Heart left ventricle (tissue), 16 donors: ENCODE measurements at regions not wholly inside any gene's neighbourhood (a gene's known extent, or its start where the extent isn't known, plus 50 kb on each side); places are given as distances from the start of the nearest gene placed in this dataset.

Experiments used
- ATAC-seq, 4 donors: fragments of 200-7000 bp; cut with Tn5 transposase; one replicate each; pipeline ENCODE4 v1.9.1; 2020 to 2022; ENCODE audit warnings: moderate library complexity in 4 of 4, mild to moderate bottlenecking in 3 of 4, moderate number of reproducible peaks in 1 of 4
- DNase-seq, 5 donors: peaks; one replicate each; pipeline ENCODE4 v3.0.0-alpha.2; 2020
- H3K27ac ChIP-seq, 12 donors: fragments of 200-600 bp; sonication (generic) in 4 of 12; one replicate each; pipeline versions ENCODE4 v1.5.0 to v1.8.0; 2016 to 2022; ENCODE audit warnings: mild to moderate bottlenecking in 2 of 12
- H3K27me3 ChIP-seq, 9 donors: fragments of 200-600 bp; sonication (generic) in 2 of 9; one replicate each; pipeline versions ENCODE4 v1.5.1 to v1.8.0; 2016 to 2022; ENCODE audit warnings: mild to moderate bottlenecking in 3 of 9
- H3K36me3 ChIP-seq, 9 donors: fragments of 200-600 bp; sonication (generic) in 2 of 9; one replicate each; pipeline versions ENCODE4 v1.5.0 to v1.8.0; 2018 to 2022; ENCODE audit warnings: mild to moderate bottlenecking in 2 of 9
- H3K4me1 ChIP-seq, 12 donors: fragments of 200-600 bp; sonication (generic) in 4 of 12; one replicate each; pipeline versions ENCODE4 v1.5.0 to v1.8.0; 2016 to 2022; ENCODE audit warnings: mild to moderate bottlenecking in 3 of 12
- H3K4me3 ChIP-seq, 12 donors: fragments of 200-600 bp; sonication (generic) in 4 of 12; one replicate each; pipeline versions ENCODE4 v1.5.0 to v1.8.0; 2017 to 2022; ENCODE audit warnings: mild to moderate bottlenecking in 9 of 12, moderate library complexity in 4 of 12
- H3K9me3 ChIP-seq, 12 donors: fragments of 200-600 bp; sonication (generic) in 4 of 12; one replicate each; pipeline versions ENCODE4 v1.5.0 to v1.8.0; 2016 to 2022; ENCODE audit warnings: mild to moderate bottlenecking in 1 of 12
- POLR2A ChIP-seq, 2 donors: fragments of 450-650 bp; IDR thresholded peaks; one replicate each; pipeline ENCODE4 v1.6.1; 2017; ENCODE audit warnings: antibody characterized with exemption in 2 of 2, mild to moderate bottlenecking in 2 of 2, moderate library complexity in 2 of 2
- WGBS, 4 donors: extraction: QIAGEN DNeasy Blood & Tissue Kit in 2 of 4; methylation state at CpG; one replicate each; pipeline versions ENCODE4 v1.1.5 to v1.1.7; 2013 to 2018; 5-methylcytosine and 5-hydroxymethylcytosine counted together
- intact Hi-C, 10 donors: fragments of 100-400 bp; cut with DNase I; formaldehyde crosslinking; loops; one replicate each; pipeline versions ENCODE4 v1.11.1 to v1.14.2; 2022
- TF ChIP-seq, protein P1 (sequence below), 12 donors: fragments of 200-600 bp; sonication (generic) in 4 of 12; IDR thresholded peaks; one replicate each; pipeline versions ENCODE4 v1.5.0 to v1.8.0; 2018 to 2022; ENCODE audit warnings: antibody characterized with exemption in 12 of 12, mild to moderate bottlenecking in 5 of 12
- donor health status: ischemic (EF 13 %, LVEDD 7.1; RV severe dilation, severe dysfunction).
- donor health status: healthy with polysubstance abuse.
- donor health status: DM: no; HTN: yes; CAD: no.
- donor health status: DM: no; HTN: no; CAD: no.
- donor health status: ischemic (EF 25% LVEDD 6.9; RV normal size, moderate dysfunction).
- donor health status: ischemic (EF 25% LVEDD 5.7; RV mildly dilated, moderate dysfunction).
- donor health status: healthy.
- donor health status: DM: yes; HTN: yes; CAD: no.
- donor health status: ischemic (EF 35%, LVEDD 5.7; RV mildly dilated, moderate dysfunction).
- donor health status: nonischemic (EF 11% LVEDD 7.7; RV severe dilation, severe dysfunction).
- donor health status: DM: yes; HTN: yes; CAD: no.
- donor health status: PGD.
- donor health status: ischemic (EF 29% LVEDD 5.4; RV normal size, mild dysfunction).
- donor health status: nonischemic (EF 23%, LVEDD 6.1; RV moderate dilation, normal function).

DNA sequence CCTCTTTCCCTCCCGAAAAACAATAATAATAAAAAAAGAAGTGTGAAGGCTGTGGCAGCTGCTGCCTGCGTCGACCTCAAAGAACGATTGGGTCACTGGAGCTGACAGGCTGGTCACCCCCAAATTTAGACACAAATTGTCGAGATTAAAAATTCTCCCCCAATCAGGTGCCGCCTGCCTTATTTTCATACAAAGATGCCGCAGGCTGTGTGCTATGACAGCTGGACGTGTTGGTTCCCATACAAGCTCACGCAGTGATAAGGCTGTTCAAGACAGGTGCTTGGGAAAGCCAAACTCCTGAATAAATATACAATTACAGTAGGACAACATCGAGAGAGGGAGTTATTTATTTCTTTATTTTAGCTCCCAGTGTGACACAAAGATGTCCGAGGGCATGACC is 1041.8 kb downstream of the VRK1 start:
- WGBS, 4 donors: 71 to 77% (median 76%) methylated on average over 11 of the region's 11 CpGs
- intact Hi-C loops: no loop called here
- DNase-seq: no peak
- TF ChIP-seq, protein P1, sequence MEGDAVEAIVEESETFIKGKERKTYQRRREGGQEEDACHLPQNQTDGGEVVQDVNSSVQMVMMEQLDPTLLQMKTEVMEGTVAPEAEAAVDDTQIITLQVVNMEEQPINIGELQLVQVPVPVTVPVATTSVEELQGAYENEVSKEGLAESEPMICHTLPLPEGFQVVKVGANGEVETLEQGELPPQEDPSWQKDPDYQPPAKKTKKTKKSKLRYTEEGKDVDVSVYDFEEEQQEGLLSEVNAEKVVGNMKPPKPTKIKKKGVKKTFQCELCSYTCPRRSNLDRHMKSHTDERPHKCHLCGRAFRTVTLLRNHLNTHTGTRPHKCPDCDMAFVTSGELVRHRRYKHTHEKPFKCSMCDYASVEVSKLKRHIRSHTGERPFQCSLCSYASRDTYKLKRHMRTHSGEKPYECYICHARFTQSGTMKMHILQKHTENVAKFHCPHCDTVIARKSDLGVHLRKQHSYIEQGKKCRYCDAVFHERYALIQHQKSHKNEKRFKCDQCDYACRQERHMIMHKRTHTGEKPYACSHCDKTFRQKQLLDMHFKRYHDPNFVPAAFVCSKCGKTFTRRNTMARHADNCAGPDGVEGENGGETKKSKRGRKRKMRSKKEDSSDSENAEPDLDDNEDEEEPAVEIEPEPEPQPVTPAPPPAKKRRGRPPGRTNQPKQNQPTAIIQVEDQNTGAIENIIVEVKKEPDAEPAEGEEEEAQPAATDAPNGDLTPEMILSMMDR (IDR thresholded peaks at IDR 0.05): no peak
- TF ChIP-seq POLR2A (IDR thresholded peaks at IDR 0.05): no peak
- Histone ChIP-seq H3K27ac (no peak overlapping the region), H3K4me3 (no peak overlapping the region), H3K36me3 (no peaks in the 10 kb centered on the region), H3K9me3 (no peaks in the 10 kb centered on the region), H3K4me1 (no peaks in the 10 kb centered on the region), H3K27me3 (peaks cover 0 to 19% (median 0%) of the 10 kb centered on the region in 9 donors)
- ATAC-seq: no peak

- no peaks in the 10 kb centered on the region for H3K4me1 ChIP-seq
- WGBS, 4 donors: 50 to 69% (median 55%) methylated on average over 4 of the region's 4 CpGs
- H3K36me3 ChIP-seq: no peaks in the 10 kb centered on the region
- no peak for TF ChIP-seq POLR2A (IDR thresholded peaks at IDR 0.05)
- TF ChIP-seq, protein P1 (IDR thresholded peaks at IDR 0.05): no peak
- no peak for DNase-seq
- H3K27me3 ChIP-seq: peaks cover 0 to 19% (median 0%) of the 10 kb centered on the region in 9 donors
- H3K9me3 ChIP-seq: no peaks in the 10 kb centered on the region
- intact Hi-C loops: no loop called here
- no peak overlapping the region for H3K27ac ChIP-seq
- ATAC-seq: no peak
- no peak overlapping the region for H3K4me3 ChIP-seq
These were observed 1043.0 kb downstream of the VRK1 start for GRCh38 chr14:97840159-97840558.

DNA sequence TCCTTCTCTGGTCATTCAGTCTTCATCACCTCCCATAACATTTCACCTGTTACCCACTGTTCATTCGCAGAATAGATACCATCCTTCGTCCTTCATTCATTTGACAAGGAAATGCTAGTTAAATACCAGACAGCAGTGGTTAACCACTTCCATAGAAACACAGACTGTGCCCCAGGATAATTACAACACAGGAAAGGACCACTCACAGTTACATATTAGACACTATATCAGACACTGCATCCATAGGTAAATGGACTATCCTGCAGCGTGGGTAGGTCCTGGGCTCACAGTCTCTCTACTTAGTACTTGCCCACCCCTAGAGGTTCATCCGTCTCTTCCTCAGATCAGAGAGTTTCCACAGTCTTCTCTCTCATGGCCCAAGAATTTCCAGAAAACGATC is 1044.6 kb downstream of the VRK1 start:
- H3K27me3 ChIP-seq: peaks cover 0 to 19% (median 0%) of the 10 kb centered on the region in 9 donors
- TF ChIP-seq, protein P1 (IDR thresholded peaks at IDR 0.05): no peak
- no peak for TF ChIP-seq POLR2A (IDR thresholded peaks at IDR 0.05)
- H3K4me3 ChIP-seq: no peak overlapping the region
- ATAC-seq (no peak), DNase-seq (no peak)
- WGBS, 4 donors: 69 to 79% (median 76%) methylated on average over 5 of the region's 5 CpGs
- no peaks in the 10 kb centered on the region for H3K36me3 ChIP-seq
- no peaks in the 10 kb centered on the region for H3K9me3 ChIP-seq
- H3K27ac ChIP-seq: no peak overlapping the region
- H3K4me1 ChIP-seq: no peaks in the 10 kb centered on the region
- intact Hi-C loops: no loop called here

GRCh38 chr14:97843066-97843465 is 1045.9 kb downstream of the VRK1 start:
- Histone ChIP-seq H3K36me3 (no peaks in the 10 kb centered on the region), H3K9me3 (no peaks in the 10 kb centered on the region), H3K4me3 (no peak overlapping the region), H3K4me1 (no peaks in the 10 kb centered on the region), H3K27ac (no peak overlapping the region), H3K27me3 (peaks cover 0 to 19% (median 0%) of the 10 kb centered on the region in 9 donors)
- intact Hi-C loops: no loop called here
- TF ChIP-seq, protein P1 (IDR thresholded peaks at IDR 0.05): no peak
- no peak for TF ChIP-seq POLR2A (IDR thresholded peaks at IDR 0.05)
- 59 to 74% (median 69%) methylated on average over 5 of the region's 5 CpGs for WGBS, 4 donors
- ATAC-seq (no peak), DNase-seq (no peak)
